Dendritic cell treated with granulocyte-macrophage colony-stimulating factor and Interleukin-4, amounts not matched to agents 40 ng/mL and 50 ng/mL, for 4 days (primary cell): ENCODE measurements at regions not wholly inside any gene's neighbourhood (a gene's known extent, or its start where the extent isn't known, plus 50 kb on each side); places are given as distances from the start of the nearest gene placed in this dataset.

Source experiments
- H3K27ac Mint-ChIP-seq: one replicate; pipeline ENCODE4 v1.8.0; 2022; ENCODE audit warnings: mild to moderate bottlenecking, mixed read lengths
- H3K27me3 Mint-ChIP-seq: one replicate; pipeline ENCODE4 v1.8.0; 2022; ENCODE audit warnings: mild to moderate bottlenecking, mixed read lengths
- H3K36me3 Mint-ChIP-seq: one replicate; pipeline ENCODE4 v1.8.0; 2022; ENCODE audit warnings: low read depth, mixed read lengths
- H3K4me1 Mint-ChIP-seq: one replicate; pipeline ENCODE4 v1.8.0; 2022; ENCODE audit warnings: low read depth, mixed read lengths
- H3K4me3 Mint-ChIP-seq: one replicate; pipeline ENCODE4 v1.8.0; 2022; ENCODE audit warnings: mild to moderate bottlenecking, moderate library complexity, mixed read lengths
- H3K9me3 Mint-ChIP-seq: one replicate; pipeline ENCODE4 v1.8.0; 2022; ENCODE audit warnings: mixed read lengths
- intact Hi-C: fragments of 100-400 bp; cut with micrococcal nuclease; formaldehyde crosslinking; loops from one replicate; pipeline ENCODE4 v1.15.0; 2022

GRCh38 chr2:129275706-129276105 lies 703.8 kb upstream of the RAB6C start:
- H3K36me3 Mint-ChIP-seq, result no peaks in the 10 kb centered on the region
- no peak overlapping the region for H3K4me3 Mint-ChIP-seq
- intact Hi-C loops, result no loop called here
- H3K9me3 Mint-ChIP-seq, result no peaks in the 10 kb centered on the region
- H3K4me1 Mint-ChIP-seq, result no peaks in the 10 kb centered on the region
- H3K27me3 Mint-ChIP-seq, result peaks cover 2% of the 10 kb centered on the region
- H3K27ac Mint-ChIP-seq, result no peak overlapping the region

GRCh38 chr2:129276978-129277584 lies 702.4 kb upstream of the RAB6C start:
- H3K9me3 Mint-ChIP-seq, result no peaks in the 10 kb centered on the region
- intact Hi-C loops, result no loop called here
- no peaks in the 10 kb centered on the region for H3K36me3 Mint-ChIP-seq
- no peak overlapping the region for H3K27ac Mint-ChIP-seq
- H3K4me1 Mint-ChIP-seq, result no peaks in the 10 kb centered on the region
- H3K4me3 Mint-ChIP-seq, result no peak overlapping the region
- H3K27me3 Mint-ChIP-seq, result peaks cover 2% of the 10 kb centered on the region

GRCh38 chr2:129277585-129277981 lies 701.9 kb upstream of the RAB6C start:
- Mint-ChIP-seq H3K36me3 (no peaks in the 10 kb centered on the region), H3K4me3 (no peak overlapping the region), H3K9me3 (no peaks in the 10 kb centered on the region), H3K4me1 (no peaks in the 10 kb centered on the region), H3K27ac (no peak overlapping the region), H3K27me3 (peaks cover 2% of the 10 kb centered on the region)
- intact Hi-C loops, result no loop called here

GRCh38 chr2:129281791-129282530 lies 697.5 kb upstream of the RAB6C start:
- Mint-ChIP-seq H3K36me3 (no peaks in the 10 kb centered on the region), H3K4me1 (no peaks in the 10 kb centered on the region), H3K27ac (no peak overlapping the region), H3K9me3 (no peaks in the 10 kb centered on the region), H3K4me3 (no peak overlapping the region), H3K27me3 (peaks cover 2% of the 10 kb centered on the region)
- intact Hi-C loops, result no loop called here

- Mint-ChIP-seq H3K27me3 (no peaks in the 10 kb centered on the region), H3K36me3 (no peaks in the 10 kb centered on the region), H3K9me3 (no peaks in the 10 kb centered on the region), H3K27ac (no peak overlapping the region), H3K4me3 (no peak overlapping the region), H3K4me1 (no peaks in the 10 kb centered on the region)
- intact Hi-C loops, result no loop called here
These were observed 694.5 kb upstream of the RAB6C start for GRCh38 chr2:129285012-129285411.

- H3K36me3 Mint-ChIP-seq, result no peaks in the 10 kb centered on the region
- H3K4me3 Mint-ChIP-seq, result no peak overlapping the region
- no peaks in the 10 kb centered on the region for H3K4me1 Mint-ChIP-seq
- no peaks in the 10 kb centered on the region for H3K27me3 Mint-ChIP-seq
- no peak overlapping the region for H3K27ac Mint-ChIP-seq
- H3K9me3 Mint-ChIP-seq, result no peaks in the 10 kb centered on the region
- intact Hi-C loops, result no loop called here
These were observed 686.1 kb upstream of the RAB6C start for GRCh38 chr2:129293326-129293725.

GRCh38 chr2:129296396-129296795 lies 683.1 kb upstream of the RAB6C start:
- Mint-ChIP-seq H3K4me3 (no peak overlapping the region), H3K27ac (no peak overlapping the region), H3K27me3 (no peaks in the 10 kb centered on the region), H3K36me3 (no peaks in the 10 kb centered on the region), H3K9me3 (no peaks in the 10 kb centered on the region), H3K4me1 (no peaks in the 10 kb centered on the region)
- intact Hi-C loops, result no loop called here

GRCh38 chr2:129296806-129297205 lies 682.7 kb upstream of the RAB6C start:
- no peaks in the 10 kb centered on the region for H3K36me3 Mint-ChIP-seq

GRCh38 chr2:129297430-129297829 lies 682.0 kb upstream of the RAB6C start:
- Mint-ChIP-seq H3K4me3 (no peak overlapping the region), H3K4me1 (no peaks in the 10 kb centered on the region), H3K27ac (no peak overlapping the region), H3K36me3 (no peaks in the 10 kb centered on the region), H3K9me3 (no peaks in the 10 kb centered on the region), H3K27me3 (no peaks in the 10 kb centered on the region)
- intact Hi-C loops, result no loop called here

More at GRCh38 chr2:129296806-129297205, 682.7 kb upstream of the RAB6C start:
- Mint-ChIP-seq H3K27me3 (no peaks in the 10 kb centered on the region), H3K9me3 (no peaks in the 10 kb centered on the region), H3K27ac (no peak overlapping the region), H3K4me1 (no peaks in the 10 kb centered on the region), H3K4me3 (no peak overlapping the region)
- intact Hi-C loops, result no loop called here

GRCh38 chr2:129299338-129299737 lies 680.1 kb upstream of the RAB6C start:
- Mint-ChIP-seq H3K4me3 (no peak overlapping the region), H3K9me3 (no peaks in the 10 kb centered on the region), H3K36me3 (no peaks in the 10 kb centered on the region), H3K4me1 (no peaks in the 10 kb centered on the region), H3K27me3 (no peaks in the 10 kb centered on the region), H3K27ac (no peak overlapping the region)
- intact Hi-C loops, result no loop called here

- H3K27me3 Mint-ChIP-seq, result no peaks in the 10 kb centered on the region
- no peak overlapping the region for H3K27ac Mint-ChIP-seq
- H3K9me3 Mint-ChIP-seq, result no peaks in the 10 kb centered on the region
- no peaks in the 10 kb centered on the region for H3K4me1 Mint-ChIP-seq
- no peaks in the 10 kb centered on the region for H3K36me3 Mint-ChIP-seq
- intact Hi-C loops, result no loop called here
- no peak overlapping the region for H3K4me3 Mint-ChIP-seq
These were observed 679.7 kb upstream of the RAB6C start for GRCh38 chr2:129299756-129300155.

GRCh38 chr2:129300456-129300855 lies 679.0 kb upstream of the RAB6C start:
- Mint-ChIP-seq H3K27me3 (no peaks in the 10 kb centered on the region), H3K27ac (no peak overlapping the region), H3K4me1 (no peaks in the 10 kb centered on the region), H3K9me3 (no peaks in the 10 kb centered on the region), H3K4me3 (no peak overlapping the region), H3K36me3 (no peaks in the 10 kb centered on the region)
- intact Hi-C loops, result no loop called here

GRCh38 chr2:129301431-129301913 lies 678.0 kb upstream of the RAB6C start:
- Mint-ChIP-seq H3K27me3 (no peaks in the 10 kb centered on the region), H3K4me1 (no peaks in the 10 kb centered on the region), H3K36me3 (no peaks in the 10 kb centered on the region), H3K27ac (no peak overlapping the region), H3K9me3 (no peaks in the 10 kb centered on the region), H3K4me3 (no peak overlapping the region)
- intact Hi-C loops, result no loop called here

- no peaks in the 10 kb centered on the region for H3K9me3 Mint-ChIP-seq
- no peak overlapping the region for H3K4me3 Mint-ChIP-seq
- intact Hi-C loops, result no loop called here
- no peaks in the 10 kb centered on the region for H3K27me3 Mint-ChIP-seq
- no peaks in the 10 kb centered on the region for H3K36me3 Mint-ChIP-seq
- H3K4me1 Mint-ChIP-seq, result no peaks in the 10 kb centered on the region
- no peak overlapping the region for H3K27ac Mint-ChIP-seq
These were observed 677.4 kb upstream of the RAB6C start for GRCh38 chr2:129302106-129302505.
